Tibial nerve (tissue), 4 donors: ENCODE measurements at regions not wholly inside any gene's neighbourhood (a gene's known extent, or its start where the extent isn't known, plus 50 kb on each side); places are given as distances from the start of the nearest gene placed in this dataset.

Experiments
- CTCF ChIP-seq, 5 experiments: fragments of 200-600 bp in 3 of 5; fragments of 450-650 bp in 2 of 5; sonication (generic) in 3 of 5; IDR thresholded peaks; one replicate each; pipeline ENCODE4 v1.5.1; 2016 to 2019; ENCODE audit warnings: antibody characterized with exemption in 5 of 5, mild to moderate bottlenecking in 3 of 5, moderate library complexity in 2 of 5
- EP300 ChIP-seq, 2 donors: sonication (generic); formaldehyde crosslinking; IDR thresholded peaks; one replicate each; pipeline ENCODE4 v1.6.1; 2017; ENCODE audit warnings: antibody characterized with exemption in 2 of 2, mild to moderate bottlenecking in 1 of 2
- POLR2A ChIP-seq, 2 donors: fragments of 450-650 bp; IDR thresholded peaks; one replicate each; pipeline ENCODE4 v1.6.1; 2017; ENCODE audit warnings: antibody characterized with exemption in 2 of 2, mild to moderate bottlenecking in 2 of 2, moderate library complexity in 2 of 2

DNA sequence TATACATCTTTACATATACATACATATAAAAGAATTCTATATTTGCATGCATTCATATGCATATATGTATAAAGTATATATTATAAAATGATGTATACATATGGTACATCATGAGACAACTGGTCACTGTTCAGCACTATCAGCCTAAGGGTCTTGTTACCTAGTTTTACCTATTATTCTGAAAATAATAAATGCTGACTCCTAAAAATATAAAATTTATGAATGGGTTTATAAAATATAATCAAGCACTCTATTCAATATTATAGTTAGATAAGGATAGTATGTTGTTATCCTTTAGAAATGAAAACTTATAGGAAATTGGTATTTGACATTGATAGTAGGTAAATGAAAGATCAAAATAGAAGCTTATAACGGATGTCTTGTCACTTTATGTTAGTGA is 324.2 kb downstream of the GBA3 start:
- TF ChIP-seq CTCF (IDR thresholded peaks at IDR 0.05), result no peak
- TF ChIP-seq POLR2A (IDR thresholded peaks at IDR 0.05), result no peak
- TF ChIP-seq EP300 (IDR thresholded peaks at IDR 0.05), result no peak
